OCI-LY3 (cell line): ENCODE measurements at regions not wholly inside any gene's neighbourhood (a gene's known extent, or its start where the extent isn't known, plus 50 kb on each side); places are given as distances from the start of the nearest gene placed in this dataset.

Source experiments
- EZH2phosphoT487 ChIP-seq: fragments of 200-600 bp; shearing (Covaris generic); IDR thresholded peaks from 2 replicates; pipeline ENCODE4 v1.6.1; 2018; ENCODE audit warnings: antibody characterized with exemption, mixed run types, low read depth
- TF ChIP-seq, protein P1 (sequence below): fragments of 200-600, 300-600 bp; sonication (generic); IDR thresholded peaks from 2 replicates; pipeline ENCODE4 v1.5.1; 2014; ENCODE audit warnings: antibody characterized with exemption, low read length, low read depth

DNA sequence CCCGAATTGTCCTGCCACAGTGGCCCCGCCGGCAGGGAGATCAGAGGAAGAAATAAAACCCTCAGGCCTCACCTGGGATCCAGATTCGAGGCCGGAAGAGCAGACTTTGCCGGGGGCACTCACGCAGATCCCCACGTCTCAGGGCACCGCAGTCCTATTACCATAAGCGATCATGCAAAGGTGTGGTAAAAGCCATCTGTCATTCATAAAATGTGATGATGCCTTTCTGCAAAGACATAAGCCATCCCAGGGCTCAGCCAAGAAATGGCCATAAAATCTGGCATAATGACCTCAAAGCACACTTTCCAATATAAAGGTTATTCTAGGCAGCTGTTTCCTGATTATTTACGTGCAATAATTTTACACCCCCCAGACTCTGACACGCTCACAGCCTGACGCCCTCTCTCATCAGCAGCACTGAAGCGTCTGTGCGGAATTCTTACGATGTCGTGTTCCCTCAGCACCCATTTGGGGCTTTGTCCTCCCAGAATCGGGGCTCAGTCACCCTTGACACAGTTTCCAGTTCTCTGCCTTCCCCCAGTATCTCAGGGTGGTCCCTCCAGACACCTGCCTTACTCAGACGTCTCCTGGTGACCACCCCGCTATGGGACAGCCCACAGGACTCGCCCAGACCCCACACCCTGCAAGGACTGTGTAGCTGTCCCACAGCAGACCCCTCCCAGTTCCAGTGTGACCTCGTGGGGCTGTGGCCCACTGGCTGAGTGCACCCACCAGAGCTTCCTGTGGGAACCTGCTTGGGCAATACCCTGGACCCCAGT is 74.3 kb upstream of the FAM20C start:
- TF ChIP-seq, protein P1, sequence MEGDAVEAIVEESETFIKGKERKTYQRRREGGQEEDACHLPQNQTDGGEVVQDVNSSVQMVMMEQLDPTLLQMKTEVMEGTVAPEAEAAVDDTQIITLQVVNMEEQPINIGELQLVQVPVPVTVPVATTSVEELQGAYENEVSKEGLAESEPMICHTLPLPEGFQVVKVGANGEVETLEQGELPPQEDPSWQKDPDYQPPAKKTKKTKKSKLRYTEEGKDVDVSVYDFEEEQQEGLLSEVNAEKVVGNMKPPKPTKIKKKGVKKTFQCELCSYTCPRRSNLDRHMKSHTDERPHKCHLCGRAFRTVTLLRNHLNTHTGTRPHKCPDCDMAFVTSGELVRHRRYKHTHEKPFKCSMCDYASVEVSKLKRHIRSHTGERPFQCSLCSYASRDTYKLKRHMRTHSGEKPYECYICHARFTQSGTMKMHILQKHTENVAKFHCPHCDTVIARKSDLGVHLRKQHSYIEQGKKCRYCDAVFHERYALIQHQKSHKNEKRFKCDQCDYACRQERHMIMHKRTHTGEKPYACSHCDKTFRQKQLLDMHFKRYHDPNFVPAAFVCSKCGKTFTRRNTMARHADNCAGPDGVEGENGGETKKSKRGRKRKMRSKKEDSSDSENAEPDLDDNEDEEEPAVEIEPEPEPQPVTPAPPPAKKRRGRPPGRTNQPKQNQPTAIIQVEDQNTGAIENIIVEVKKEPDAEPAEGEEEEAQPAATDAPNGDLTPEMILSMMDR = no peak
- no peak for TF ChIP-seq EZH2phosphoT487
